DMS 273 (cell line): ENCODE measurements at regions not wholly inside any gene's neighbourhood (a gene's known extent, or its start where the extent isn't known, plus 50 kb on each side); places are given as distances from the start of the nearest gene placed in this dataset.

Experiments used
- DNase-seq: peaks from one replicate; lab custom pipeline; 2025; ENCODE audit not compliant: unreplicated experiment; lab: John Stamatoyannopoulos, UW

GRCh38 chr7:46687203-46687602, 766.1 kb upstream of the IGFBP3 start:
- DNase-seq: no peak

GRCh38 chr7:46685051-46685450, 764.0 kb upstream of the IGFBP3 start:
- no peak for DNase-seq

- DNase-seq: no peak
Observed at GRCh38 chr7:46682836-46683624, 762.0 kb upstream of the IGFBP3 start.

- no peak for DNase-seq
Observed at GRCh38 chr7:46681865-46682503, 760.9 kb upstream of the IGFBP3 start.

- no peak for DNase-seq
Observed at GRCh38 chr7:46680147-46680546, 759.1 kb upstream of the IGFBP3 start.

- DNase-seq: no peak
Observed at GRCh38 chr7:46679671-46680070, 758.6 kb upstream of the IGFBP3 start.

GRCh38 chr7:46678421-46678820, 757.3 kb upstream of the IGFBP3 start:
- DNase-seq: no peak

GRCh38 chr7:46675456-46675855, 754.4 kb upstream of the IGFBP3 start:
- no peak for DNase-seq

- DNase-seq: no peak
Observed at GRCh38 chr7:46672861-46673260, 751.8 kb upstream of the IGFBP3 start.

- no peak for DNase-seq
Observed at GRCh38 chr7:46671108-46671769, 750.2 kb upstream of the IGFBP3 start.

GRCh38 chr7:46669028-46669427, 748.0 kb upstream of the IGFBP3 start:
- DNase-seq: no peak

GRCh38 chr7:46664453-46664852, 743.4 kb upstream of the IGFBP3 start:
- DNase-seq: no peak

GRCh38 chr7:46663025-46663424, 742.0 kb upstream of the IGFBP3 start:
- DNase-seq: no peak

- no peak for DNase-seq
Observed at GRCh38 chr7:46661431-46661830, 740.4 kb upstream of the IGFBP3 start.

GRCh38 chr7:46660402-46660980, 739.4 kb upstream of the IGFBP3 start:
- no peak for DNase-seq

GRCh38 chr7:46658281-46658680, 737.2 kb upstream of the IGFBP3 start:
- DNase-seq: no peak

- no peak for DNase-seq
Observed at GRCh38 chr7:46654546-46655443, 733.7 kb upstream of the IGFBP3 start.

GRCh38 chr7:46653848-46654247, 732.8 kb upstream of the IGFBP3 start:
- no peak for DNase-seq

GRCh38 chr7:46652317-46652716, 731.2 kb upstream of the IGFBP3 start:
- no peak for DNase-seq

- no peak for DNase-seq
Observed at GRCh38 chr7:46651561-46652088, 730.6 kb upstream of the IGFBP3 start.

GRCh38 chr7:46651070-46651469, 730.0 kb upstream of the IGFBP3 start:
- DNase-seq: no peak
